AML-193 (cell line): ENCODE measurements at regions not wholly inside any gene's neighbourhood (a gene's known extent, or its start where the extent isn't known, plus 50 kb on each side); places are given as distances from the start of the nearest gene placed in this dataset.

Experiments used
- DNase-seq, 2 experiments: peaks; one replicate each; lab custom pipeline; 2025; lab: John Stamatoyannopoulos, UW

DNA sequence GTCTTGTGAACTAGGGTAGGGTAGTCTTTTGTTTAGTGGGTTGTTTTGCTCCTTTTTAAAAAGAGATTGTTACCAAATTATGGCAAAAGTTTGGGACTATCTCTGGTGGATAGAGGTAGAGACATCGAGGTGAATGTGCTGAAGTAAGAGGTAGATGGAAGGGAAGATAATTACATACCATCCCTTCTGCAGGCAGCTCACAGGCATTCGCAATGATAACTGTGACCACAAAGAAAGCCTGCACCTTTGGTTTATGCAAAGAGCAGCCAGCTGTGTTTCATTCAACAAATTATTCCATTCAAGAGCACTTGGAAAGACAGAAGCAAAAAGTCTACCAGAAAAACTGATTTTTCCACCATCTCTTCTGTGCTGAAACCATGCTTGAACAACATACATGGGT is 155.6 kb downstream of the GATB start:
- DNase-seq = no peak

DNA sequence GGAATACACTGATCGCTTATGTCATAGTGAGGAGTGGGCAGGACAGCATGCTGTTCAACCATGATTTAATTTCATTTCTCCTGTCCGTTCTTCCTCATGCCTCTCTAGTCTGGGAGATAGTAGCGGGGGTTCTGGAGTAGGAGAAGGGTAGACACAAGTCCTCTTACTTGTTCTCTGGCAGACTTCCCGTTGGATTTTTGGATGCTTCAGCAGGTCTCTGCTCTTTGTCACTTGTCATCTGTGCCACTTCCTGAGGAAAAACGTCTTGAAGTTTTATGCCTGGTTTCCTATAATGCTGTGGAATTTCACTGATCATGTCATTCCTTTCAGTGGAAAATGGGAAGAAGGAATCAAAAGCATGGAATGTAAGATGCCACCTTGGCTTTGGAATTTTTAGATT is 154.7 kb downstream of the GATB start:
- DNase-seq = no peak

DNA sequence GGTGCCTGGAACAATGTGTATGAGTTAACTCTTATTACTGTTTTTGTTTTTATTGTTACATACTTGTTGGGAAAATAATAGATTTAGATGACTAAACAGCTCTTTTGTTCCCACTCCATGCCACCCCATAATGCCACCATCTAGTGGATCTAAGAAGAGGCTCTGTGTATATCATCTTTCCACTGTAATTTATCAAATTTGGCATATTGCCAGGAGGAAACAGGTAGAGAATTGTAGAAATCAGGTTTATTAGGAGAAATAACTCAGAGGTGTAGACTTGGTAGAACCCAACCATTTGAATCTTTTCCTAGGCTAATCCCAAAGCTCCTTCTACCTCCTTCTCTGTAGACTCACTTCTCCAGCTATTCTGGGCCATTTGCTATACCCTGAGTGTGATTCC is 150.6 kb downstream of the GATB start:
- DNase-seq = no peak

DNA sequence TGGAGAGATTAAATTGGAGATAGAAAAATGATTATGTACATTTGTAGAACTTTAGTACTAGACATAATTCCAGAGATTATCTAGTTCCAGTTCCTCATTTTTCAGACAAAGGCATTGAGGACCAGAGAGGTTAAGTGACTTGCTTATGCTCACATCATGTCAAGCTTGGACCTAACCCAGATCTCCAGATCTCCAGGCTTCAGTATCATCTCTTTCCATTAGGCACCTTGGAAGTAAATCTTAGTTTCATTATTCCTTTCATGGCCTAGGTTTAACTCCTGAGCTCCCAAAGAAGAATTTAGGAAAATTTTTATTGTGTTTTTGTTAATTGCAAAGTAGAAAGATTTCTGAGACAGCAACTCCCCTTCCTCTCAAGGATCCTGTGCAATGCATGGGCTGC is 148.8 kb downstream of the GATB start:
- no peak for DNase-seq

DNA sequence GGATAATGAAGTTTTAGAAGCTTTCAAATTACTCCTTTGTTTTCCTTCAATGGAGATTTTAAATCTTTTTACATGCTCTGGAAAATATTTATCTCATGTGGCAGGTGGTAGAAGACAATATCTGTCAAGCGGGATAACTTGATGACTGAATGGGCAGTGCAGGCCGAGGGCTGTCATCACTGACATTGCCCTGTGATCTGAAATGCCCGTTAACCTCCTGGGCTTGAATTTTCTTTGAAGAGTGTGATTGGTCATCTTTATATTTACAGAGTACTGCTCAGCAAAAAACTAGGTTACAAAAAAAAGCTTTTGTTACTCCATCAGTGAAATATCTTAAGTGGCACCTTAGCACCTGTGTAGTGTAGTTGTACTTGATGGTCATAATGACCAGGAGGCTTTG is 147.5 kb downstream of the GATB start:
- DNase-seq = no peak

DNA sequence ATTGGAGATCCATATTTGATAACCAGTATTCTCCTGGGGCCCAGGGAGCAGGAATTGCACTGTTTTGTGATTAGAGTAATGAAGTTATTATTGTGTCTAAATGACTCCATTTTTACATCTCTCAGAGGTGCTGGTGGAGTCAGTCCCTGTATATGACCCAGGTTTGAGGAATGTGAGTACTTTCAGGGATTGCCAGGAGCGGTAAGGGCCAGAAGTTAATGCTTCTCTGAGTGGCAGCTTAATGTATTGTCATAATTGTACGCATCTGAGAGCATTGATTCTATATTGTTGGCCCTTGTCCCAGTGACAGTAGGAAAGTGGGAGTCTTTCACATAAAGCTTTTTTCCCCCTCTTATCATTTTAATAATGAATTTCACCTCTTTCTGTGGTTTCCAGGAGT is 146.2 kb downstream of the GATB start:
- no peak for DNase-seq

DNA sequence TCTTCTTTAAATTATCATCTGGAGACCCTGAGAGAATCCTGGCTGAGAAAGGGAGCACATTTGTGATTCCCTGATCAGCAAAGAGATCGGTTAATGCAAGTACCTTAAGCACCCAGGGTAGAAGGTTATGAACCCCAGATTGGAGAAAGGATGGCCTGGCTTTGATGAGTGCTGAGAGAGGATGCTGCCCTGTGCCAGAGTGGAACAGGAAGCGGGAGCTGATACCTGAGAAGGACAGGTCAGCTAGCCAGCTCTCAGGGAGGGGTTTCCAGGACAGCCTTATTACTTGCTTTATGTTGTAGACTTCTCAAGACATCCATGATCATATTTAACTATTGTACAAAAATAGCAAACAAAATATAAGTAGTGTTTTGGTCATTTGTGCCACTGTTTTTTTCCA is 141.9 kb downstream of the GATB start:
- no peak for DNase-seq

DNA sequence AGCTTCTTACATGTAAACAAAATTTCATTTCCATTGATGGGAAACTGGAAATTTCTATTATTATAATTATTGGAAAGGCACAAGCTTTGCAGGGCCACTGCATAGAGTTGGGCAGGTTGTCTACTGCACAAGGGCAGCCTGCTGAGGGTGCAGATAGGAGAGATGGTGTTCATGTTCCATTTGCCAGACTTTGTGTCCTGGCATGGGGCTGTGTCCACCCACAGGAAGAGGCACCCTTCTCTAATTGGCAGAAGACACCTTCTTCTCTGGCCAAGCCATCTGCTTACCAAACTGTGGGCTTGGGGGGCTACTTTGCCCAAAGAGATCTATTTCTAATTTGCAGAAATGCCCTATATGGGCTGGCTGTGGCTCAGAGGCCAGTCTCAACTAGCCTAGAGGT is 140.7 kb downstream of the GATB start:
- DNase-seq = no peak
